ENCODE measurements at regions not wholly inside any gene's neighbourhood (a gene's known extent, or its start where the extent isn't known, plus 50 kb on each side); places are given as distances from the start of the nearest gene placed in this dataset.
"Not testable (repeated sequence)": the region's sequence is repeated elsewhere in the genome, so short reads cannot be mapped to it uniquely, and the experiment has no call there.

- no peak for DNase-seq
Observed at GRCh38 chr6:144619966-144620365, 334.8 kb downstream of the UTRN start.

- no peak for DNase-seq
Observed at GRCh38 chr6:144621332-144621731, 336.2 kb downstream of the UTRN start.

GRCh38 chr6:144624246-144624645 lies 339.1 kb downstream of the UTRN start:
- no peak for DNase-seq

- DNase-seq = no peak
Observed at GRCh38 chr6:144624716-144625115, 339.6 kb downstream of the UTRN start.

- no peak for DNase-seq
Observed at GRCh38 chr6:144630857-144631256, 345.7 kb downstream of the UTRN start.

- DNase-seq = no peak
Observed at GRCh38 chr6:144632266-144632665, 347.1 kb downstream of the UTRN start.

GRCh38 chr6:144633886-144634285 lies 348.8 kb downstream of the UTRN start:
- DNase-seq = no peak

- DNase-seq = no peak
Observed at GRCh38 chr6:144634371-144634770, 349.2 kb downstream of the UTRN start.

- no peak for DNase-seq
Observed at GRCh38 chr6:144635051-144635450, 349.9 kb downstream of the UTRN start.

- DNase-seq = not testable (repeated sequence)
Observed at GRCh38 chr6:144636025-144636424, 350.9 kb downstream of the UTRN start.

- DNase-seq = no peak
Observed at GRCh38 chr6:144637541-144637940, 352.4 kb downstream of the UTRN start.

GRCh38 chr6:144639654-144640053 lies 354.5 kb downstream of the UTRN start:
- DNase-seq = no peak

GRCh38 chr6:144641286-144641685 lies 356.2 kb downstream of the UTRN start:
- DNase-seq = no peak

GRCh38 chr6:144644776-144645175 lies 359.6 kb downstream of the UTRN start:
- DNase-seq = no peak

- DNase-seq = no peak
Observed at GRCh38 chr6:144646093-144647056, 361.2 kb downstream of the UTRN start.

GRCh38 chr6:144647406-144647964 lies 362.4 kb downstream of the UTRN start:
- DNase-seq = no peak

- DNase-seq = no peak
Observed at GRCh38 chr6:144647971-144648651, 363.0 kb downstream of the UTRN start.

- DNase-seq = no peak
Observed at GRCh38 chr6:144649085-144649484, 363.9 kb downstream of the UTRN start.

GRCh38 chr6:144651234-144651633 lies 366.1 kb downstream of the UTRN start:
- DNase-seq = no peak

GRCh38 chr6:144652292-144652891 lies 367.3 kb downstream of the UTRN start:
- DNase-seq = no peak

GRCh38 chr6:144653885-144654505 lies 368.9 kb downstream of the UTRN start:
- no peak for DNase-seq

- DNase-seq = no peak
Observed at GRCh38 chr6:144654506-144654905, 369.4 kb downstream of the UTRN start.
